H1 (cell line): ENCODE measurements at regions not wholly inside any gene's neighbourhood (a gene's known extent, or its start where the extent isn't known, plus 50 kb on each side); places are given as distances from the start of the nearest gene placed in this dataset.

Source experiments
- CTCF ChIA-PET: fragments of 300-600 bp; sonication (Branson Sonifier 250); formaldehyde crosslinking; loops from one replicate; lab custom pipeline; 2021; ENCODE audit not compliant: partially characterized antibody; lab: Charles Lee
- POLR2A ChIA-PET: fragments of 300-600 bp; sonication (Branson Sonifier 250); formaldehyde crosslinking; loops from one replicate; lab custom pipeline; 2021; ENCODE audit warnings: inconsistent platforms; ENCODE audit not compliant: partially characterized antibody; lab: Charles Lee
- DNase-seq, 2 experiments: peaks; one replicate each; pipeline versions ENCODE4 v3.0.0 to v3.0.0-alpha.2; 2010 to 2022; ENCODE audit warnings: low spot score in 2 of 2, low read depth in 1 of 2, mixed read lengths in 1 of 2
- FAIRE-seq: peaks from 2 replicates; lab custom pipeline; 2011; peaks lifted over from hg19 to GRCh38; lab: Jason Lieb, UNC
- H2AFZ ChIP-seq: 2 replicates; pipeline ENCODE4 v1.8.1; 2012; ENCODE audit warnings: low read length, inconsistent platforms
- H2AK5ac ChIP-seq: 2 replicates; pipeline ENCODE4 v1.6.1; 2013; ENCODE audit warnings: low read depth, low read length
- H2BK120ac ChIP-seq: replicated peaks from 2 replicates; pipeline ENCODE3; 2013; ENCODE audit warnings: low read depth, low read length, inconsistent platforms
- H2BK12ac ChIP-seq: 2 replicates; pipeline ENCODE4 v1.6.1; 2013; ENCODE audit warnings: low read depth, low read length
- H2BK15ac ChIP-seq: 2 replicates; pipeline ENCODE4 v1.6.1; 2013; ENCODE audit warnings: low read length
- H2BK20ac ChIP-seq: 2 replicates; pipeline ENCODE4 v1.6.1; 2013; ENCODE audit warnings: low read length
- H2BK5ac ChIP-seq: 2 replicates; pipeline ENCODE4 v1.6.1; 2013; ENCODE audit warnings: low read depth, low read length
- H3K14ac ChIP-seq: 2 replicates; pipeline ENCODE4 v1.6.1; 2013; ENCODE audit warnings: inconsistent platforms; ENCODE audit not compliant: insufficient read length
- H3K18ac ChIP-seq: 2 replicates; pipeline ENCODE4 v1.6.1; 2013; ENCODE audit warnings: low read length; ENCODE audit errors: extremely low read depth
- H3K23ac ChIP-seq: 2 replicates; pipeline ENCODE4 v1.6.1; 2013; ENCODE audit warnings: inconsistent platforms; ENCODE audit not compliant: insufficient read length
- H3K23me2 ChIP-seq: 2 replicates; pipeline ENCODE4 v1.6.1; 2013; ENCODE audit warnings: low read depth, low read length
- H3K27ac ChIP-seq: 2 replicates; pipeline ENCODE4 v1.6.1; 2011; ENCODE audit warnings: low read depth, low read length, inconsistent platforms
- H3K27me3 ChIP-seq, 4 experiments: replicated peaks in 1 of 4; 1 replicate in 1 of 4; 2 replicates in 3 of 4; pipeline versions ENCODE4 v1.6.1 to v1.8.1; 2011 to 2013; ENCODE audit warnings: low read length in 3 of 4, mild to moderate bottlenecking in 3 of 4, inconsistent platforms in 2 of 4, mixed read lengths in 2 of 4, moderate library complexity in 1 of 4; ENCODE audit not compliant: control insufficient read depth in 3 of 4, insufficient read depth in 3 of 4; ENCODE audit errors: extremely low read depth in 1 of 4
- H3K36me3 ChIP-seq, 4 experiments: 2 replicates each; pipeline versions ENCODE4 v1.6.1 to v1.8.1; 2011 to 2013; ENCODE audit warnings: mild to moderate bottlenecking in 4 of 4, low read length in 3 of 4, moderate library complexity in 2 of 4, control low read depth in 1 of 4, inconsistent platforms in 1 of 4; ENCODE audit not compliant: insufficient read depth in 4 of 4, control insufficient read depth in 2 of 4
- H3K4ac ChIP-seq: replicated peaks from 2 replicates; pipeline ENCODE3; 2013; ENCODE audit warnings: low read length, low read depth, mixed read lengths, inconsistent platforms; ENCODE audit not compliant: insufficient read length
- H3K4me1 ChIP-seq, 4 experiments: replicated peaks in 1 of 4; 1 replicate in 1 of 4; 2 replicates in 3 of 4; pipeline versions ENCODE4 v1.6.1 to v1.8.1; 2011 to 2013; ENCODE audit warnings: low read length in 3 of 4, inconsistent platforms in 2 of 4, mixed read lengths in 1 of 4; ENCODE audit not compliant: insufficient read depth in 4 of 4, control insufficient read depth in 3 of 4
- H3K4me2 ChIP-seq, 2 experiments: 2 replicates each; pipeline versions ENCODE4 v1.6.1 to v1.8.1; 2011 to 2013; ENCODE audit warnings: low read depth in 2 of 2, low read length in 2 of 2, control low read depth in 1 of 2, inconsistent platforms in 1 of 2, mild to moderate bottlenecking in 1 of 2; ENCODE audit not compliant: insufficient read depth in 1 of 2
- H3K4me3 ChIP-seq, 4 experiments: fragments of 200-600, 300-600 bp in 1 of 4; sonication (generic), shearing (Covaris generic), sonication (Bioruptor Twin) in 1 of 4; 2 replicates each; pipeline versions ENCODE4 v1.5.1 to v1.8.1; 2011 to 2016; ENCODE audit warnings: low read length in 4 of 4, low read depth in 3 of 4, control low read depth in 2 of 4, inconsistent platforms in 2 of 4, mild to moderate bottlenecking in 2 of 4, mixed read lengths in 1 of 4, moderate library complexity in 1 of 4; ENCODE audit not compliant: insufficient read depth in 2 of 4; ENCODE audit errors: extremely low read depth in 1 of 4
- H3K56ac ChIP-seq: replicated peaks from 2 replicates; pipeline ENCODE3; 2013; ENCODE audit warnings: low read depth, mild to moderate bottlenecking, mixed read lengths, low read length, inconsistent platforms; ENCODE audit not compliant: insufficient read length
- H3K79me1 ChIP-seq: 2 replicates; pipeline ENCODE4 v1.6.1; 2013; ENCODE audit warnings: low read depth, low read length, control low read depth
- H3K79me2 ChIP-seq, 2 experiments: 2 replicates each; pipeline versions ENCODE4 v1.6.1 to v1.8.1; 2012 to 2013; ENCODE audit warnings: low read length in 2 of 2, mild to moderate bottlenecking in 2 of 2, inconsistent platforms in 1 of 2; ENCODE audit not compliant: insufficient read depth in 2 of 2, control insufficient read depth in 1 of 2
- H3K9ac ChIP-seq, 4 experiments: replicated peaks in 1 of 4; 1 replicate in 1 of 4; 2 replicates in 3 of 4; pipeline versions ENCODE4 v1.6.1 to v1.8.1; 2011 to 2013; ENCODE audit warnings: low read depth in 3 of 4, low read length in 3 of 4, control low read depth in 2 of 4, mild to moderate bottlenecking in 2 of 4, moderate library complexity in 2 of 4, inconsistent platforms in 1 of 4; ENCODE audit errors: extremely low read depth in 1 of 4
- H3K9me3 ChIP-seq, 2 experiments: 2 replicates each; pipeline versions ENCODE4 v1.6.1 to v1.8.1; 2012 to 2013; ENCODE audit warnings: mild to moderate bottlenecking in 2 of 2, moderate library complexity in 2 of 2, control low read depth in 1 of 2, inconsistent platforms in 1 of 2, low read depth in 1 of 2, low read length in 1 of 2, mixed read lengths in 1 of 2; ENCODE audit not compliant: insufficient read depth in 2 of 2
- H4K20me1 ChIP-seq, 2 experiments: replicated peaks in 1 of 2; 2 replicates each; pipeline versions ENCODE3 to v1.8.1; 2011 to 2013; ENCODE audit warnings: inconsistent platforms in 2 of 2, low read length in 2 of 2, mild to moderate bottlenecking in 1 of 2; ENCODE audit not compliant: insufficient read depth in 2 of 2, control insufficient read depth in 1 of 2
- H4K5ac ChIP-seq: 2 replicates; pipeline ENCODE4 v1.6.1; 2013; ENCODE audit warnings: low read length, low read depth, mixed read lengths, inconsistent platforms; ENCODE audit not compliant: insufficient read length
- H4K8ac ChIP-seq: 2 replicates; pipeline ENCODE4 v1.8.0; 2013; ENCODE audit warnings: mild to moderate bottlenecking, moderate library complexity, low read length, inconsistent platforms; ENCODE audit not compliant: insufficient read depth; ENCODE audit errors: extremely low read depth
- H4K91ac ChIP-seq: replicated peaks from 2 replicates; pipeline ENCODE3; 2013; ENCODE audit warnings: low read length, mixed read lengths, inconsistent platforms; ENCODE audit not compliant: insufficient read length
- E2F6 ChIP-seq: IDR thresholded peaks from 2 replicates; pipeline ENCODE4 v1.6.1; 2012; ENCODE audit warnings: inconsistent platforms
- KDM1A ChIP-seq: fragments of 200-600, 300-600 bp; sonication (generic); IDR thresholded peaks from 2 replicates; pipeline ENCODE4 v1.7.1; 2016; ENCODE audit warnings: mild to moderate bottlenecking, low read length, borderline replicate concordance
- MAX ChIP-seq: IDR thresholded peaks from 2 replicates; pipeline ENCODE4 v1.6.1; 2012; ENCODE audit warnings: inconsistent platforms
- WGBS, 2 experiments: shearing (Covaris generic) in 1 of 2; methylation state at CpG; one replicate each; pipeline versions ENCODE4 v1.1.6 to v1.1.7; 2013 to 2015; ENCODE audit warnings: low lambda C conversion rate in 2 of 2, mixed read lengths in 2 of 2, inconsistent platforms in 1 of 2, low coverage in 1 of 2, missing lambda C conversion rate in 1 of 2; ENCODE audit not compliant: insufficient replicate concordance in 2 of 2, insufficient coverage in 1 of 2, insufficient read length in 1 of 2; ENCODE audit errors: extremely low coverage in 1 of 2, missing lambda C conversion rate in 1 of 2; 5-methylcytosine and 5-hydroxymethylcytosine counted together

- H4K8ac ChIP-seq = peak overlapping the region; percentile 92
- H2BK120ac ChIP-seq = no peak overlapping the region
- no peak overlapping the region for H3K4me3 ChIP-seq
- peak overlapping the region; percentile 68; the same call in 1 of the 2 replicates for H3K18ac ChIP-seq
- peaks cover 6% of the 10 kb centered on the region for H3K23me2 ChIP-seq
- peak overlapping the region; percentile 94; the same call in 1 of the 2 replicates for H2BK12ac ChIP-seq
- DNase-seq (peak in 1 of 2 experiments; percentile 45), FAIRE-seq (peak; percentile 70)
- ChIA-PET POLR2A (interaction anchor here (0.9 kb wide), 1 partner anchor 10 kb away, joined by 3 read pairs; no protein-coding TSS in a partner anchor), CTCF (no interaction called here)
- 76% methylated on average over 10 of the region's 10 CpGs; no CpG with 5 or more reads in 1 of the 2 experiments for WGBS, 2 experiments
- H2AK5ac ChIP-seq = no peak overlapping the region
- H3K27me3 ChIP-seq = no peaks in the 10 kb centered on the region
- peak; percentile 44; the same call in 1 of the 2 replicates for TF ChIP-seq MAX
- TF ChIP-seq KDM1A = no peak
- peak; percentile 35; the same call in 1 of the 2 replicates for TF ChIP-seq E2F6
- no peaks in the 10 kb centered on the region for H3K79me2 ChIP-seq
- 0 out of 2 replicates have a peak overlapping the region, but pooled peaks have one; percentile 85 for H2BK15ac ChIP-seq
- peak overlapping the region; percentile 47 for H3K4ac ChIP-seq
- H4K20me1 ChIP-seq = peaks cover 0 to 4% of the 10 kb centered on the region in 2 experiments
- H2BK20ac ChIP-seq = peak overlapping the region; percentile 91; the same call in 1 of the 2 replicates
- no peak overlapping the region; a peak in 1 of 7 replicates for H3K9ac ChIP-seq
- H3K9me3 ChIP-seq = no peaks in the 10 kb centered on the region
- H3K56ac ChIP-seq = no peak overlapping the region
- no peak overlapping the region for H3K14ac ChIP-seq
- no peak overlapping the region for H3K23ac ChIP-seq
- H2AFZ ChIP-seq = peak overlapping the region; percentile 59; the same call in 1 of the 2 replicates
- no peak overlapping the region for H4K5ac ChIP-seq
- no peaks in the 10 kb centered on the region for H3K36me3 ChIP-seq
- H3K4me1 ChIP-seq = peaks cover 5 to 33% (median 19%) of the 10 kb centered on the region in 4 experiments
- H3K79me1 ChIP-seq = no peaks in the 10 kb centered on the region
- peak overlapping the region; percentile 69; the same call in 1 of the 2 replicates for H2BK5ac ChIP-seq
- H3K4me2 ChIP-seq = peak overlapping the region; percentile 46 to 61; a peak in 3 of 4 replicates
- H3K27ac ChIP-seq = 0 out of 2 replicates have a peak overlapping the region, but pooled peaks have one; percentile 28
- H4K91ac ChIP-seq = no peak overlapping the region
Observed at GRCh38 chr10:131760416-131761166, 140.2 kb upstream of the PPP2R2D start.
